PC-9 (cell line): ENCODE measurements at regions not wholly inside any gene's neighbourhood (a gene's known extent, or its start where the extent isn't known, plus 50 kb on each side); places are given as distances from the start of the nearest gene placed in this dataset.

Experiments used
- BruUV-seq: library from RNA; stranded (reverse); fragments of 400-500 nt; replicated peaks from 2 replicates; lab custom pipeline; 2021; lab: Mats Ljungman, UMichigan
- CTCF ChIA-PET: fragments of 300-600 bp; sonication (Branson Sonifier 250); formaldehyde crosslinking; loops from one replicate; lab custom pipeline; 2022; ENCODE audit warnings: antibody characterized with exemption; lab: Charles Lee
- POLR2A ChIA-PET: fragments of 300-600 bp; sonication (Branson Sonifier 250); formaldehyde crosslinking; loops from one replicate; lab custom pipeline; 2022; ENCODE audit warnings: antibody characterized with exemption; ENCODE audit not compliant: unreplicated experiment; lab: Charles Lee
- DNase-seq, 2 experiments: peaks; one replicate each; pipeline versions ENCODE4 v3.0.0 to v3.0.0-alpha.2; 2015 to 2022; ENCODE audit warnings: mixed read lengths in 1 of 2
- H2AFZ ChIP-seq: fragments of 200-600 bp; sonication (generic); 2 replicates; pipeline ENCODE4 v1.8.1; 2017; ENCODE audit warnings: antibody characterized with exemption
- H3F3A ChIP-seq: fragments of 200-600 bp; sonication (generic); 2 replicates; pipeline ENCODE4 v1.8.1; 2017; ENCODE audit warnings: antibody characterized with exemption, mild to moderate bottlenecking, low read depth; ENCODE audit not compliant: insufficient read depth
- H3K27ac ChIP-seq: fragments of 200-600 bp; sonication (generic); 2 replicates; pipeline ENCODE4 v1.6.1; 2016; ENCODE audit warnings: mixed run types
- H3K27me3 ChIP-seq: fragments of 200-600 bp; sonication (generic); 2 replicates; pipeline ENCODE4 v1.6.1; 2016; ENCODE audit warnings: low read depth, mixed run types; ENCODE audit not compliant: insufficient read depth
- H3K36me3 ChIP-seq: fragments of 200-600 bp; sonication (generic); 2 replicates; pipeline ENCODE4 v1.6.1; 2016; ENCODE audit warnings: low read depth, mixed run types
- H3K4me1 ChIP-seq: fragments of 200-600 bp; sonication (generic); replicated peaks from 2 replicates; pipeline ENCODE4 v1.6.1; 2016; ENCODE audit warnings: mixed run types; ENCODE audit not compliant: insufficient read depth
- H3K4me2 ChIP-seq: fragments of 200-600 bp; sonication (generic); 2 replicates; pipeline ENCODE4 v1.6.1; 2017; ENCODE audit warnings: mixed run types
- H3K4me3 ChIP-seq: fragments of 200-600 bp; sonication (generic); 2 replicates; pipeline ENCODE4 v1.6.1; 2016; ENCODE audit warnings: mixed run types
- H3K79me2 ChIP-seq: fragments of 200-600 bp; sonication (generic); 2 replicates; pipeline ENCODE4 v1.6.1; 2017; ENCODE audit warnings: low read depth, mixed run types
- H3K9me2 ChIP-seq: fragments of 200-600 bp; sonication (generic); 2 replicates; pipeline ENCODE4 v1.8.1; 2017; ENCODE audit warnings: mild to moderate bottlenecking; ENCODE audit not compliant: insufficient read depth
- H3K9me3 ChIP-seq: fragments of 200-600 bp; sonication (generic); 2 replicates; pipeline ENCODE4 v1.8.1; 2016; ENCODE audit warnings: low read depth; ENCODE audit not compliant: insufficient read depth
- H4K20me1 ChIP-seq: fragments of 200-600 bp; sonication (generic); 2 replicates; pipeline ENCODE4 v1.8.1; 2017; ENCODE audit not compliant: insufficient read depth
- EZH2 ChIP-seq: fragments of 200-600 bp; sonication (generic); IDR thresholded peaks from 2 replicates; pipeline ENCODE4 v1.8.0; 2017; ENCODE audit warnings: antibody characterized with exemption, low read depth
- intact Hi-C: fragments of 100-400 bp; cut with micrococcal nuclease; formaldehyde crosslinking; loops from one replicate; pipeline ENCODE4 v1.10.0; 2022; ENCODE audit not compliant: unreplicated experiment
- TF ChIP-seq, protein P1 (sequence below): fragments of 200-600 bp; sonication (generic); conservative IDR thresholded peaks from 2 replicates; pipeline ENCODE4 v1.6.1; 2017; ENCODE audit warnings: mixed run types, antibody characterized with exemption, mild to moderate bottlenecking, moderate library complexity

DNA sequence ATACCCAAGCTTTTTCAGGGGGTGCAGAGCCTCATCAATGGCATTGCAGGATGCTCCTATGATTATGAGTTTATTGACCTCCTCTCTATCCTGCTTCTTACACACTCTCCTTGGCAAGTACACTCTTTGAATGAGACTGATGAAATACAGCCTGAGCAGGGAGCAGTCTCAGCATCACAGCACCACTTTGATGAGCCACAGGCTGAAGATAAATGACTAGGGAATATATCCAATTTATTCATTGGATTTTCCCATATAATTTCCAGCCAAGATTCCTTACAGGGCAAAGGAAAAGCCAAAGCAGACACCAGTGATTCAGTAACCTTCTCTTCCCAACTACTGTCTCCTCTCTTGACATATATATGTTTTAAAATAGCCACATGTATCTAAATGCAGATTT is 79.2 kb downstream of the CASP12 start:
- peak in 1 of 2 experiments; percentile 18 for DNase-seq
- Histone ChIP-seq H3K27me3 (no peaks in the 10 kb centered on the region), H3F3A (no peaks in the 10 kb centered on the region), H3K79me2 (no peaks in the 10 kb centered on the region), H3K4me2 (no peak overlapping the region), H3K36me3 (no peaks in the 10 kb centered on the region), H4K20me1 (no peaks in the 10 kb centered on the region), H3K4me3 (no peak overlapping the region), H2AFZ (no peak overlapping the region), H3K9me2 (no peaks in the 10 kb centered on the region), H3K4me1 (no peaks in the 10 kb centered on the region), H3K9me3 (no peaks in the 10 kb centered on the region), H3K27ac (no peak overlapping the region)
- POLR2A ChIA-PET: no interaction called here
- CTCF ChIA-PET: no interaction called here
- no peak for TF ChIP-seq EZH2
- TF ChIP-seq, protein P1, sequence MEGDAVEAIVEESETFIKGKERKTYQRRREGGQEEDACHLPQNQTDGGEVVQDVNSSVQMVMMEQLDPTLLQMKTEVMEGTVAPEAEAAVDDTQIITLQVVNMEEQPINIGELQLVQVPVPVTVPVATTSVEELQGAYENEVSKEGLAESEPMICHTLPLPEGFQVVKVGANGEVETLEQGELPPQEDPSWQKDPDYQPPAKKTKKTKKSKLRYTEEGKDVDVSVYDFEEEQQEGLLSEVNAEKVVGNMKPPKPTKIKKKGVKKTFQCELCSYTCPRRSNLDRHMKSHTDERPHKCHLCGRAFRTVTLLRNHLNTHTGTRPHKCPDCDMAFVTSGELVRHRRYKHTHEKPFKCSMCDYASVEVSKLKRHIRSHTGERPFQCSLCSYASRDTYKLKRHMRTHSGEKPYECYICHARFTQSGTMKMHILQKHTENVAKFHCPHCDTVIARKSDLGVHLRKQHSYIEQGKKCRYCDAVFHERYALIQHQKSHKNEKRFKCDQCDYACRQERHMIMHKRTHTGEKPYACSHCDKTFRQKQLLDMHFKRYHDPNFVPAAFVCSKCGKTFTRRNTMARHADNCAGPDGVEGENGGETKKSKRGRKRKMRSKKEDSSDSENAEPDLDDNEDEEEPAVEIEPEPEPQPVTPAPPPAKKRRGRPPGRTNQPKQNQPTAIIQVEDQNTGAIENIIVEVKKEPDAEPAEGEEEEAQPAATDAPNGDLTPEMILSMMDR: no peak
- no TSS peak for BruUV-seq
- intact Hi-C loops: no loop called here

DNA sequence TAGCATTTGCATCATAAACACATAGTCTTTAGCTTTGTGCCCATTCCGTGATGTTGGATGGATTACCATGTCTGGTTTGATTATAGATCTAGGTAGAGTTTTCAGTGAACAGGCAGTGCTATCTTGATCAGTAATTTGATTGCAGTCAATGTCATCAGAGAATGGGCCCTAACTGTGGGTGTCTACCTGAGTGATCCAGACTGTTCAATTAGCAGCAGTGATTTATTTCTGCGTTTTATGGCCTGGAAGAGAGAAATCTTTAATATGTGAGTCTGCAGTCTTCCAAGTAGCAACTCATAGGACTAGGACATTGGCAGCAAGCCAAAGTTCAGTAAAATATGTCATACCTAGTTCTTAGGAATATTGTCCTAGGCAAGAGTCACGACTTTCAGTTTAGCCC is 80.3 kb downstream of the CASP12 start:
- ChIA-PET POLR2A (no interaction called here), CTCF (no interaction called here)
- Histone ChIP-seq H2AFZ (peak overlapping the region; percentile 62; the same call in 1 of the 2 replicates), H3K4me1 (no peaks in the 10 kb centered on the region), H3K9me3 (no peaks in the 10 kb centered on the region), H3K4me2 (no peak overlapping the region), H3K27ac (no peak overlapping the region), H3K36me3 (no peaks in the 10 kb centered on the region), H3F3A (no peaks in the 10 kb centered on the region), H3K27me3 (no peaks in the 10 kb centered on the region), H3K79me2 (no peaks in the 10 kb centered on the region), H3K4me3 (no peak overlapping the region), H4K20me1 (no peaks in the 10 kb centered on the region), H3K9me2 (no peaks in the 10 kb centered on the region)
- no peak for TF ChIP-seq EZH2
- TF ChIP-seq, protein P1: no peak
- DNase-seq: peak in 1 of 2 experiments; percentile 18
- intact Hi-C loops: no loop called here
- no TSS peak for BruUV-seq

DNA sequence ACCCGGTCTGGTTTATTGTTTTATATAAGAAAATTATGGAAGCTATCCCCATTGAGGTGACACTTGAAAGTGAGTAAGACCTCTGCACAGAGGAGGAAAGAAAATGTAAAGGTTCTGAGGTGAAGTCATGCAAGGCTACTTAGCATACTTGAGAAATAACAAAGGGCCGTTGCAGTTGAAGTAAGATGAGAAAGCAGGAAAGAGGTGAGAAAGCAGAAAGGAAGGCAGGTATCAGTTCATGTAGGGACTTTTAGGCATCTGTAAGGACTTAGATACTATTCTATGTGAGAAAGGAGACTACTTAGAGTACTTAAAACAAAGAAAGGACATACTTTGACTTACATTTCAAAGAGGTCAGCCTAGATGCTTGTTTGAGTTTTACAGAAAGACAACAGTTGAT is 84.7 kb downstream of the CASP12 start:
- Histone ChIP-seq H3K79me2 (no peaks in the 10 kb centered on the region), H4K20me1 (no peaks in the 10 kb centered on the region), H3K4me1 (no peaks in the 10 kb centered on the region), H2AFZ (0 out of 2 replicates have a peak overlapping the region, but pooled peaks have one; percentile 20), H3K4me3 (no peak overlapping the region), H3K4me2 (no peak overlapping the region), H3F3A (no peaks in the 10 kb centered on the region), H3K27me3 (no peaks in the 10 kb centered on the region), H3K9me3 (no peaks in the 10 kb centered on the region), H3K27ac (no peak overlapping the region), H3K9me2 (no peaks in the 10 kb centered on the region), H3K36me3 (no peaks in the 10 kb centered on the region)
- ChIA-PET POLR2A (no interaction called here), CTCF (no interaction called here)
- no peak for DNase-seq
- intact Hi-C loops: no loop called here
- no TSS peak for BruUV-seq
- TF ChIP-seq, protein P1: no peak
- TF ChIP-seq EZH2: no peak
